SK-N-SH (cell line): ENCODE measurements at regions not wholly inside any gene's neighbourhood (a gene's known extent, or its start where the extent isn't known, plus 50 kb on each side); places are given as distances from the start of the nearest gene placed in this dataset.

Experiments used
- EZH2phosphoT487 ChIP-seq: fragments of 200-600 bp; sonication (generic); IDR thresholded peaks from 2 replicates; pipeline ENCODE4 v1.6.1; 2017; ENCODE audit warnings: low read depth, mixed run types, mild to moderate bottlenecking, antibody characterized with exemption, moderate library complexity, borderline replicate concordance
- GABPA ChIP-seq: IDR thresholded peaks from 2 replicates; pipeline ENCODE4 v1.4.0; 2012; ENCODE audit warnings: low read depth, mild to moderate bottlenecking
- JUND ChIP-seq: IDR thresholded peaks from 2 replicates; pipeline ENCODE4 v1.4.0; 2012
- MXI1 ChIP-seq: IDR thresholded peaks from 2 replicates; pipeline ENCODE4 v1.6.1; 2012; ENCODE audit warnings: mild to moderate bottlenecking, low read depth, low read length, improper control_type of control experiment
- NFIC ChIP-seq: IDR thresholded peaks from 2 replicates; pipeline ENCODE4 v1.4.0; 2012; ENCODE audit warnings: borderline replicate concordance
- POLR2AphosphoS5 ChIP-seq: IDR thresholded peaks from 2 replicates; pipeline ENCODE4 v1.6.1; 2012; ENCODE audit warnings: low read depth, low read length
- RAD21 ChIP-seq: IDR thresholded peaks from 2 replicates; pipeline ENCODE4 v1.6.1; 2012; ENCODE audit warnings: mild to moderate bottlenecking, low read length
- SMC3 ChIP-seq: IDR thresholded peaks from 2 replicates; pipeline ENCODE4 v1.6.1; 2012; ENCODE audit warnings: low read depth, low read length, improper control_type of control experiment
- TAF1 ChIP-seq: IDR thresholded peaks from 2 replicates; pipeline ENCODE4 v1.6.1; 2012; ENCODE audit warnings: low read depth, mild to moderate bottlenecking, low read length, moderate library complexity, borderline replicate concordance
- TF ChIP-seq, protein P1 (sequence below): IDR thresholded peaks from 2 replicates; pipeline ENCODE4 v1.4.0; 2012; ENCODE audit warnings: low read depth
- TF ChIP-seq, protein P2 (sequence below): fragments of 200-600 bp; sonication (generic); IDR thresholded peaks from 2 replicates; pipeline ENCODE4 v1.6.1; 2017; ENCODE audit warnings: antibody characterized with exemption, mild to moderate bottlenecking, moderate library complexity

DNA sequence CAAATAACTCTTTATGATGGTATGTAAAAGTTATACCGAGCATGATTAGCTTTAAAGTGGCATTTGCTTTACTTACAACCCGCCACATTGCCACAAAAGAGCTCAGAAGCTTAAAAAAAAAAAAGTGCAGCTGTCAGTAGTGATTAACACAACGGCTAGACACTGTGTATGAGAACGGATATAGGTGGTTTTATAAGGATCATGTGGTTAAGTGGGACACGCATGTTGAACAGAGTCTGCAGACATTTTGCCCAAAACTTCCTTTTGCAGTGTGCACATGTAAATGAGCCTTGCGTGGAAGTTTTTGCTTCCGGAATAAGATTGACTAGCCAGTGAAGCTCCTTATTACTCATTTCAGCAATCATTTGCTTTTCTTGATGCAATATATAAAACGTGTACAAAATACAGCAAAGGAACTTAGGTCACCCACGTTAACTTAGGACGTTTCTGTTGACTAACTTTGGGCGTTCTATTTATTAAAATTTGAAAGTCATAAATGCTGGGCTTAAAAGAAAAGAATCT lies 58.7 kb upstream of the RGS1 start:
- no peak for TF ChIP-seq JUND
- TF ChIP-seq TAF1: no peak
- TF ChIP-seq, protein P1, sequence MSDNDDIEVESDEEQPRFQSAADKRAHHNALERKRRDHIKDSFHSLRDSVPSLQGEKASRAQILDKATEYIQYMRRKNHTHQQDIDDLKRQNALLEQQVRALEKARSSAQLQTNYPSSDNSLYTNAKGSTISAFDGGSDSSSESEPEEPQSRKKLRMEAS: no peak
- TF ChIP-seq, protein P2, sequence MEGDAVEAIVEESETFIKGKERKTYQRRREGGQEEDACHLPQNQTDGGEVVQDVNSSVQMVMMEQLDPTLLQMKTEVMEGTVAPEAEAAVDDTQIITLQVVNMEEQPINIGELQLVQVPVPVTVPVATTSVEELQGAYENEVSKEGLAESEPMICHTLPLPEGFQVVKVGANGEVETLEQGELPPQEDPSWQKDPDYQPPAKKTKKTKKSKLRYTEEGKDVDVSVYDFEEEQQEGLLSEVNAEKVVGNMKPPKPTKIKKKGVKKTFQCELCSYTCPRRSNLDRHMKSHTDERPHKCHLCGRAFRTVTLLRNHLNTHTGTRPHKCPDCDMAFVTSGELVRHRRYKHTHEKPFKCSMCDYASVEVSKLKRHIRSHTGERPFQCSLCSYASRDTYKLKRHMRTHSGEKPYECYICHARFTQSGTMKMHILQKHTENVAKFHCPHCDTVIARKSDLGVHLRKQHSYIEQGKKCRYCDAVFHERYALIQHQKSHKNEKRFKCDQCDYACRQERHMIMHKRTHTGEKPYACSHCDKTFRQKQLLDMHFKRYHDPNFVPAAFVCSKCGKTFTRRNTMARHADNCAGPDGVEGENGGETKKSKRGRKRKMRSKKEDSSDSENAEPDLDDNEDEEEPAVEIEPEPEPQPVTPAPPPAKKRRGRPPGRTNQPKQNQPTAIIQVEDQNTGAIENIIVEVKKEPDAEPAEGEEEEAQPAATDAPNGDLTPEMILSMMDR: no peak
- TF ChIP-seq MXI1: no peak
- TF ChIP-seq NFIC: no peak
- no peak for TF ChIP-seq EZH2phosphoT487
- no peak for TF ChIP-seq POLR2AphosphoS5
- no peak for TF ChIP-seq RAD21
- no peak for TF ChIP-seq GABPA
- TF ChIP-seq SMC3: no peak
